ENCODE measurements at regions not wholly inside any gene's neighbourhood (a gene's known extent, or its start where the extent isn't known, plus 50 kb on each side); places are given as distances from the start of the nearest gene placed in this dataset.

- Mint-ChIP-seq H3K9me3 (no peaks in the 10 kb centered on the region), H3K27ac (no peak overlapping the region), H3K36me3 (ENCODE audit: insufficient read depth in 1 of 3, low read depth in 3 of 3) (no peaks in the 10 kb centered on the region), H3K4me3 (no peak overlapping the region), H3K4me1 (peaks cover 0 to 1% of the 10 kb centered on the region in 2 experiments; a peak in 1 of 4 replicates), H3K27me3 (ENCODE audit: low read depth) (no peaks in the 10 kb centered on the region)
- Histone ChIP-seq H3K23ac (ENCODE audit: insufficient read length, low read depth, low read length) (no peak overlapping the region), H2BK20ac (ENCODE audit: low read depth, low read length, poor library complexity, severe bottlenecking) (no peak overlapping the region), H3K4me2 (ENCODE audit: insufficient read depth, insufficient read length, low read length) (no peak overlapping the region), H3K14ac (ENCODE audit: insufficient read depth, low read length) (no peak overlapping the region), H4K91ac (ENCODE audit: insufficient read length, low read depth, low read length) (no peak overlapping the region), H2AFZ (ENCODE audit: low read length) (no peak overlapping the region), H2BK5ac (ENCODE audit: insufficient read length, low read length) (no peak overlapping the region), H4K20me1 (ENCODE audit: control insufficient read depth, insufficient read depth, insufficient read length) (no peaks in the 10 kb centered on the region), H4K8ac (replicated peaks; ENCODE audit: insufficient read length, low read depth, low read length) (no peak overlapping the region), H3K4me1 (ENCODE audit: insufficient read depth, low read length) (no peaks in the 10 kb centered on the region), H2BK12ac (ENCODE audit: insufficient read length, low read depth, low read length) (no peak overlapping the region), H3K79me2 (ENCODE audit: insufficient read depth, low read length) (no peaks in the 10 kb centered on the region), H3K9me3 (ENCODE audit: control insufficient read depth, low read depth, low read length) (no peaks in the 10 kb centered on the region), H4K5ac (ENCODE audit: insufficient read length, low read depth, low read length) (no peak overlapping the region), H3K23me2 (ENCODE audit: insufficient read length, low read depth, low read length, poor library complexity, severe bottlenecking) (no peaks in the 10 kb centered on the region), H2AK5ac (ENCODE audit: insufficient read length, low read length) (no peak overlapping the region), H3K4ac (ENCODE audit: low read depth, low read length) (no peak overlapping the region), H3K56ac (ENCODE audit: insufficient read length, low read depth, low read length) (no peak overlapping the region), H3K27ac (ENCODE audit: insufficient read length, low read depth, low read length) (no peak overlapping the region), H3K18ac (ENCODE audit: insufficient read length, low read depth, low read length) (no peak overlapping the region), H2BK15ac (ENCODE audit: low read depth, low read length) (no peak overlapping the region), H3K9ac (ENCODE audit: extremely low read depth, insufficient read length, low read length) (no peak overlapping the region), H3T11ph (ENCODE audit: low read length) (no peak overlapping the region), H2BK120ac (ENCODE audit: low read depth, low read length, poor library complexity, severe bottlenecking) (no peak overlapping the region), H3K79me1 (ENCODE audit: insufficient read depth, low read depth, low read length, poor library complexity, severe bottlenecking) (no peaks in the 10 kb centered on the region), H3K27me3 (ENCODE audit: insufficient read depth, low read length) (no peaks in the 10 kb centered on the region)
- no peak for TF ChIP-seq CTCF (conservative IDR thresholded peaks at IDR 0.05)
- no CpG with 5 or more reads among the region's 8 CpGs for WGBS (ENCODE audit: extremely low coverage, insufficient read length, low lambda C conversion rate)
- DNase-seq, result no peak
Measured at GRCh38 chr4:173930329-173930967, 353.0 kb downstream of the FBXO8 start.
